Stromal cell of bone marrow (primary cell): ENCODE measurements at regions not wholly inside any gene's neighbourhood (a gene's known extent, or its start where the extent isn't known, plus 50 kb on each side); places are given as distances from the start of the nearest gene placed in this dataset.

Experiments
- DNase-seq: peaks from one replicate; pipeline ENCODE4 v3.0.0-alpha.2; 2012; ENCODE audit warnings: low read depth

DNA sequence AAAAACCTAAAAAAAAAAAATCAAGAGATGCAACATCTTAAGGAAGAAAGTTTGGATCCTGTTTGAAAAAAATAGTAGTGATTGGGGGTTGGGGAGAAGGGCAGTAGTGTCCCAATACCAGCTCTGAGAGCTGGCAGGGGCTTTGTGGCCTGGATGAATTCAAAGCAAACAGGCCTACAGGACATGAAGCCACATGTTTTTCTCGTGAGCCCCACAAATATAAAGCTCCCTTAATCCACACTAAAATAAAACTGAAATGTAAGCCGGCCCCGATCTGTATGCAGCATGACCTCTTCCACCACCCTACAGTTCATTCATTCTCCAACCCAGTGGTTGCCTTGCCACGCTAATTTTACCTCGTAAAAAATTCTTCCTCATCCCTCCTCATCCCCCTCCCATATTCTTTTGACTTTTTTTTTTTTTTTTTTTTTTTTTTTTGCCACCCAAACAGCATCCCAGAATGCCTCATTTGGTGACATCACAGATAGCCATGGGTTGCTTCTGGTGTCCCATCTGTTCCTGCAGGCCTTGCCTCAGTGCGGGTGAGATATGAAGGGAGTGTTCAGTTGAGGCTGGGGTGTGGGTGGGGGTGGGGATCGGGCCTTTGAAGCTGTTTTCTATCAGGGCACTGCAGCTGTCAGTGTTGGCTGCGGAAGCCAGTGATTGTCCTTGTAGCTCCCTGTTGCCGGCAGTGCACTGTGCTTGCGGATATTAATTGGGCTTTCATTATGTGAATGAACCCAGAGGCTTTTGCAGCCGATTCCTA is 81.6 kb upstream of the NFIB start:
- no peak for DNase-seq

DNA sequence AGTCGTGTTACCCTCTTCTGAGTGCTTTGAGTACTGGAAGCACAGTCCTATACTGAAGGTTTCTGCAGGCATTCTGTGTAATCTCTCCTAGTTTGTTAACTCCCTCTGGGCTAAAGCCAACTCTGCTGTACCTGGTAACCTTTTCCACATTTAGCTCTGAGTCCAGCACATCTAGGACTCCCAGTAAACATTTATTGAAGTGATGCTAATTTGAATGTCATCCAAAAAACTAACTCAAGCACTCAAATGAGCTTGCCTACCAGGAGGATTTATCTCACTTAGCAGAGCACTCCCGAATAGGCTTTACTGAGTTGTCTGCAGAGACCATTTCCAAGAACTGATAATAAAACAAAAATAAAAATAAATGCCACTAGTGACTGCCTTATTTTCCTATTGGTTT is 79.5 kb upstream of the NFIB start:
- no peak for DNase-seq

DNA sequence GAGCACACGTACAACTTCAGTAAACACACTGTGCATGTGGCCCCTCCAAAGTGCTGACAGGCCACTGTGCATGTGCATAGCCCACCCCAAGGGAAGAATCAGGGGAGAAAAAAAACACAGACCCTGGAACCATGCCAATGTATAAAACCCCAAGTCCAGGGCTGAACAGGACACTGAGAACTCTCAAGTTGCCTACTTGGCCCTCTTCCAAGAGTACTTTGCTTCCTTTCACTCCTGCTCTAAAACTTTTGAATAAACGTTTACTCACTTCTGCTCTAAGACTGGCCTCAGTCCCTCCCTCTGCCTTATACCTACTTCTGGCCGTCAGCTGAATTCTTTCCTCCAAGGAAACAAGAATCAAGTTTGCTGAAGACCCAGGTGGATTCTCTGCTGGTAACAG is 77.7 kb upstream of the NFIB start:
- DNase-seq, result no peak

DNA sequence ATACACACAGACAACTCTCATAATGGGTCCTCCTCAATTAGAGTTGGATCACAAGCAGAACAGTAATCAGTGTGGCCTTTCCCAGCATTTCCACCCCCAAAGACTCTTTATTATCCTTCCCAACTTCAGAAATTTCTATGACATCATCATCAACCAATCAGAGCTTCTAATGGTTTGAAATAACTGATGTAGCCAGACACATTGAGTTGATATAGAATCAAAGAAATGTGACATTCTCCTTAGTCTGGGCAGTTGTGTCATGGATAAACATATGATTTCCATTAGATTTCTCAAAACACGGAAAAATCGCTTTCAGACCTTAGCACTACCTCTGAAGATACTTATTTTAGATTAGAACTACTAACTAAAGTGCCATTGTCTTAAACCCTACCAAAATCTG is 75.7 kb upstream of the NFIB start:
- DNase-seq, result no peak

DNA sequence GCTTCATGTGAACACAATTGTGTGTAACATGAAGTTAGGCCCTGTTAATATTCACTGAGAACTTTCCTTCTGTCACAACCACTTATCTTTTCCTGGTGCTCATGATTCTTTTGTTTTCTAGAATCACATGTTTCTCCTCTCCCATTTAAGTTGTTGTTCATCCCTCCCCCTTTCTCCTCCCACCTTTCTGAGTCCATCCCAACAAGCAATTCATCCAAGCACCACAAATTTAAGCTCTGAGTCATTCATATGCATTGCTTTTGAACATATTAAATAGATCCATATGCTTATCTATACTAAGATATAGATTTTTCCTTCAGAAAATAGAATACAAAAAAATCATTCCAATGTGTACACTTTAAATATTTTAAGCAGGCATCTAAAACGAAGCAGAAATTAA is 75.2 kb upstream of the NFIB start:
- no peak for DNase-seq

DNA sequence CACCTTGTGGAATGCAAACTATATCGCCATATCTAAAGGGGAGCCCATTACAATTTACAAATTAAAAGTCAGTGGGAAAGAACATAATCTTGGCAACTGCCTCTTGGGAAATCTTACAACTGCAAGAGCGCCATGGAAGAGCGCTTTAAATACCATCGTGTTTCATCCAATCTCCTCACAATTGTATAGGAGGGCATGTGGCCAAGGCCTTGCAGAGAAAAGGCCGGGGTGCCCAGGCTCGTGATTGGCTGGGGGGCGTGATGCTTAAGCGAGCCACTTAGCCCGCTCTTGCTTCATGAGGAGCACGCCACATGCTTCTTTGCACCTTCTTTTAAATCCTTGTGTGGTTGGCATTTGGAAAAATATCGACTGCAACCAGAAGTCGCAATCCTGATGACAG is 69.8 kb upstream of the NFIB start:
- no peak for DNase-seq

DNA sequence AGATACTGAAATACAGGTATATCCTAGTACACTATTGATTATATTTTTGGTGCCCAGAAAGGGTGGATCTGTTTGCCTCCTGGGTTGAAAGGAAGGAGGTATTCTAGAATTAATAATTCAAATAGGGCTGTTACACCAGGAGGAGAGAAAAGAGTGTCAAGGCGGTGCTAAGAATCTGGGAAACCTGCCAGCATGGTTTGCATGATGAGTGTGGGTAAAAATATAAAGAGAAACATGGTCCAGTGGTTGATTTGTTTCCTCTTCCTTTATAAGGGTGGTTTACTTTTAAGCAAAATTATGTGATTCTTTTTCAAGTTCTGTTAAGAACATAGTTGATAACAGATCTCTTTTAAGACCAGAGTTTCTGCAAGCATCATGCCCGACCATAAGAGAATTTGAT is 69.4 kb upstream of the NFIB start:
- peak; percentile 23 for DNase-seq

DNA sequence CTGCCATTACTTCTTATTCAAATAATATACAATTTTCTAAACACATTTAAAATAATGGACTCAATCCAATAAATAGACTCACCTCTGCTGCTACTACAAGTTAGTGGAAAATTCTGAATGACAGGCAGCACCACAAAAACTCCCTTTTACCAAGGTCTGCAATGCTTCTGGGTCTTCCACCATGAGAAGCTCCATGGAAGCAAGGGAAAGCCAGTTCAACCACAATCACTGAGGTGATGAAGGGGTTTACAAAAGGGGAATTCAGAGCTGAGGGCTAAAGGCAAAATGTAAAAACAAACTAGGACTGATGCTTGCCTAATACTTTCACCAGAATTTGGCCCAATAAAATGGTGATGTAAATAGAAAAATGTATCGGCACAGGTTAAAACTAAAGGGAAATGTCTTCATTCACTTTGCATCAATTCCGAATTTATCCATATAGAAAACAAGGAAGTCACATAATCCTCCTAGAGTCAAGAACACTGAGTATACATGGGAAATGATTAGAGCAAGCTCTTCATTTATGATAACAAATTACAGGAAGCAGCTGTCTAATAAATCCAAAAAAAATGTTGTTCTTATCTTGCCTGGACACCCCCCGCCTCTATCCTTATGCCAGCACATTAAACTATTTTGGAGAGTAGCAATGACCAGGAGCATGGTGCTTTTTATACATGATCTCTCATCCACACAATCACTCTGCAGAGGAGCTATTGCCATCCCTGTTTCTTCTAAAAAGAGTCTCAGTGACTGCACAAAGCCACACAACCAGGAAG is 66.3 kb upstream of the NFIB start:
- DNase-seq, result no peak

DNA sequence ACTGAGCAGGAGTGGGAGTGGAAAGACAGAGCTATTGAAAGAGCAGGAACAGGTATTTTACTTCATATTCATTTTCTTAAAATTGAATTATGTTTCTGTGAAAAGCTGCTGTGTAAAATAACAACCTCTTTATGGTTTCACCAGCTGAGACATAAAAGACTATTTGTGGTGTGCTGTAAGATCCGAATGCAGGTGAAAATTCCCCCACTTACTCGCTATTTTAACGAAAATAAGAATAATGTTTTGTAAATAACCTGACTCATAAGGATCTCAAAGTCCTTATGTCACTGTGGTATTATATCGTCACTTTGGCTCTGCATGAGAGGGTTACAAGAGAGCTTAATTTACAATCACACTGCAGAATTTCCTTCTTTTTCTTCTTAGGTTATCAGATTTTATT is 65.3 kb upstream of the NFIB start:
- DNase-seq, result no peak

DNA sequence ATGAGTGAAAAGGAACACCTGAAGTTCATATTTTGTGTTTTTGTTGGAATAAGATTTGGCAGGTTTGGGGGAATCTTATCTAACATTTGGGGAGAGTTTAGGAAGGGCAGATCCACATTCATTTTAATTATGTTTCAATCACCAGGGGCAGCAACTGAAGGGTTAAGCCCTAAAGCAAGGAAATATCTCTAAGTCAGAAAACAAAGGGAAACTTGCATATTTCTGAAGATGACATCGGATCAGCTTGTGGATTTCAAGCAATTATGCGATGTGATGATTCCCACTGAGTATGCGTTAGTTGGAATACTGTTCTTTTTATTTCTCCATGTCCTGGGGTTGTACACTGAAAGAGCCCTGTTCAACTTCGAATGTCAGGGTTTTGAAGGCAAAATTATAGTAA is 59.8 kb upstream of the NFIB start:
- DNase-seq, result no peak

DNA sequence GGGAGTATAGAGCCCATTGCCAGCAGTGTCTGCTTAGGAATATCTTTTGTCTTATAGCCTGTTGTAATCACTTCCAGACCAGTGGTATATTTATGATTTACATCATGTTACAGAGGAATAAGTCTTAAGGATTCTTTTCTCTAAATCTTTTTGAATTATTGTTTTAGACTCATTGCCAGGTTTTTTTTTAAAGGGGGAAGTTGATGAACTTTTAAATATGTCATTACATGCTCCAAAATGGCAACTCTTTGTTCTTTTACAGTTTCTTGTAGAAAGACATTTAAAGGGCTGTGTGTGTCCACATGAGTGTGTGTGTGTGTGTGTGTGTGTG is 59.4 kb upstream of the NFIB start:
- no peak for DNase-seq

DNA sequence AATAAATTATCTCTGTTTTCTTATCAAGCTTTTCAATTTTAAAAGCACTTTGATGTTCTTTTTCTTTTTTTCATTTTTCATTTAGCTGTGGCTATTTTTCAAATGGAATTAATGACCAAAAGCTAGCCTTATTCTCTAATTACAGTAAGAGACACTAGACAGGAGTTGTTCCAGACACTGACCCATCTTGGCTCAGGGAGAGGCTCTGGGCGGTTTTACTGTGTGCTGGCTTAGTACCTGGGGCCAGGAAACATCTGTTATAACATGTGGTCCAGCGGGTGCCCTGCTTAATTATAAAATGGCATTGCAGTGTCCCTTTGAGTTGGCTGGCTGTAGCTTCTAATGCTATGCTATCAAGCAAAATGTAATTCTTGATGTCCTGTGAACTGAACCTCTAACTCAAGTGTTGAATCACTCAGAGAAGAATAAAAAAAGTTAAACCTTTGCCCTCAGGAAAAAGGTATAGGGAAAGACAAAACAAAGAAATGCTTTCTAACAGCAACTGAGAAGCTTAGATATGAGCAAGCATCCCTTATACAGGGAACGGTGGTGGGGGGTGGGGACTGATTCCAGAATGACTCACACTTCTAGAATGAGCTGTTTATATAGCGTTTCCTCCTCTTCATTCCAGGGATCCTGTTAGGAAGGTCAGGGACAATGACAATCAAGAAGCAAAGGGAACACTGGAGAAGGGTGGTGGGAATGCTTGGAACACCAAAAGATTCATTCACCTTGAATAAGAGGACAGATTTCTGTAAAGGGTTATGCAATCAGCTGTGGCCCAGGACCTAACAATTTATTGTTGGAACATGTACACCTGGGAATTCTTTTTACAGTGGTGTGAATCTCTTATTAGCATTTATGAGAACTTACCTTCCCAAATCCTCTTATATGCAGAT is 58.7 kb upstream of the NFIB start:
- DNase-seq, result peak; percentile 32

DNA sequence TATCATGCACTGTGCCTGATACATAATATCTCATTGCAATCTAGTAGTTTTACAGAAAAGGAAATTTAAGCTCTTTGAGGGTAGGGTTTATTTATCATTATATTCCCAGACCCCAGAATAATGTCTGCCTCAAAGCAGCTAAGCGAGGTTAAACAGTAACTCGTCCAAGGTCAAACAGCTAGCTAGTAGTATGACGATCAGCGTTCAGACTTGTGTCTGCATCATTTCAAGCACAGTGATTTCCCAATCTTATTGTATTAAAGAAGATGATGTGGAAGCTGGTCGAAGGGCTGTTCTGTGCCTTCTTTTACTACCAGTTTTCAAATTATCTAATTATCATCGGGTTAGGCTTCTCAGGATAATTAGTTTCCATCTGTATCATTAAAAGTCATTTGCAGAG is 55.1 kb upstream of the NFIB start:
- DNase-seq, result no peak

DNA sequence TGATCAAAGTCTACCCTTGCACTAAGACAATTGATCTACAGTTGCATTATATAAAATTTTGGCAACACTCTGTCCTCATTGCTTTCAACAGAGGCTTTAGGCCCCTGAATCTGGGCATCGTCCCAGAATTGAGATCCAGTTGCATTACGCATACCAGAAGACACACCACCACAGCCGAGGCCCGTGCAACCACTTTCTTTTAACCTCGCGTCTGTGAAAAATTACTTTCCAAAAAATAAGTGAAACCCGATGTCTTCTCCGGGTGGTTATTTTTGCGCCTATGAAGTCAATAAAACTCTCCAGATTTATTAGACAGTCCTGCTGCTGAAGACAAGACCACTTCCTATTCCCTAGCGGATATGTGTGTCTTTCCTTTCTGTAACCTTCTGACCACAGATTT is 52.1 kb upstream of the NFIB start:
- peak; percentile 94 for DNase-seq

DNA sequence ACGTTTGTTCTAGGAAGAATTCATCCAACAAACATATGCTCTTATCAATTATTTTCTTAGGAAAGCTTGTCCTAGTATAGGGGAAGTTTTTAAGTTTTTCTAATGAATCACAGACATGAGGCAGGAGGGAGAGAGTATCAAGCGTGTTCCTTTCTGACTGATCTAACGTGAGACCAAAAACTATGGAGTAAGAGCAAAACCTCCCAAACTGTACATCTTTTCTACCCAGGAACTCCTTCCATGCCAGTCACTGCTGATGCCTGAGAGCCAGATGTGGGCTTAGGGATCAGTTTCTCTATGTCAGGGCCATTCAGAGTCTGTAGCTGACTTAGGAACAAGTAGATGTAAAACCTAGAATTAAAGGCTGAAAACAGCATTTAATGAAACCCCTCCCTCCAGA is 51.7 kb upstream of the NFIB start:
- DNase-seq, result peak; percentile 51
